ENCODE measurements at regions not wholly inside any gene's neighbourhood (a gene's known extent, or its start where the extent isn't known, plus 50 kb on each side); places are given as distances from the start of the nearest gene placed in this dataset.

DNA sequence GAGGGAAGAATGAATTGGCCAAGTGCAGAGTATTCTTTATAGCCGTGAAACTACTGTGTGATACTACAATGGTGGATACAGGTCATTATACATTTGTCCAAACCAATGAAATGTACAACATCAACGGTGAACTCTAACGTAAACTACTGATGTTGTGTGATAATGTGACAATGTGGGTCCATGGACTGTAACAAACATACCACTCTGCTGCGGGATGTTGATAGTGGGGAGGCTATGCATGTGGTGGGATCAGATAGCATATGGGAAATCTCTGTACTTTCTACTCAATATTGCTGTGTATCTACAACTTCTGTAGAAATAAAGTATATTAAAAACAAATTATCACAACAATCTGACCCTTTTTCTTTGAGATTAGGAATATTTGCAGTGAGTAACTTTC lies 101.1 kb downstream of the TEX13C start (continued):
- TF ChIP-seq, protein P1, sequence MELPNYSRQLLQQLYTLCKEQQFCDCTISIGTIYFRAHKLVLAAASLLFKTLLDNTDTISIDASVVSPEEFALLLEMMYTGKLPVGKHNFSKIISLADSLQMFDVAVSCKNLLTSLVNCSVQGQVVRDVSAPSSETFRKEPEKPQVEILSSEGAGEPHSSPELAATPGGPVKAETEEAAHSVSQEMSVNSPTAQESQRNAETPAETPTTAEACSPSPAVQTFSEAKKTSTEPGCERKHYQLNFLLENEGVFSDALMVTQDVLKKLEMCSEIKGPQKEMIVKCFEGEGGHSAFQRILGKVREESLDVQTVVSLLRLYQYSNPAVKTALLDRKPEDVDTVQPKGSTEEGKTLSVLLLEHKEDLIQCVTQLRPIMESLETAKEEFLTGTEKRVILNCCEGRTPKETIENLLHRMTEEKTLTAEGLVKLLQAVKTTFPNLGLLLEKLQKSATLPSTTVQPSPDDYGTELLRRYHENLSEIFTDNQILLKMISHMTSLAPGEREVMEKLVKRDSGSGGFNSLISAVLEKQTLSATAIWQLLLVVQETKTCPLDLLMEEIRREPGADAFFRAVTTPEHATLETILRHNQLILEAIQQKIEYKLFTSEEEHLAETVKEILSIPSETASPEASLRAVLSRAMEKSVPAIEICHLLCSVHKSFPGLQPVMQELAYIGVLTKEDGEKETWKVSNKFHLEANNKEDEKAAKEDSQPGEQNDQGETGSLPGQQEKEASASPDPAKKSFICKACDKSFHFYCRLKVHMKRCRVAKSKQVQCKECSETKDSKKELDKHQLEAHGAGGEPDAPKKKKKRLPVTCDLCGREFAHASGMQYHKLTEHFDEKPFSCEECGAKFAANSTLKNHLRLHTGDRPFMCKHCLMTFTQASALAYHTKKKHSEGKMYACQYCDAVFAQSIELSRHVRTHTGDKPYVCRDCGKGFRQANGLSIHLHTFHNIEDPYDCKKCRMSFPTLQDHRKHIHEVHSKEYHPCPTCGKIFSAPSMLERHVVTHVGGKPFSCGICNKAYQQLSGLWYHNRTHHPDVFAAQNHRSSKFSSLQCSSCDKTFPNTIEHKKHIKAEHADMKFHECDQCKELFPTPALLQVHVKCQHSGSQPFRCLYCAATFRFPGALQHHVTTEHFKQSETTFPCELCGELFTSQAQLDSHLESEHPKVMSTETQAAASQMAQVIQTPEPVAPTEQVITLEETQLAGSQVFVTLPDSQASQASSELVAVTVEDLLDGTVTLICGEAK (IDR thresholded peaks at IDR 0.05): no peak
- TF ChIP-seq, protein P1 (CRISPR knock-in tag; IDR thresholded peaks at IDR 0.05): no peak
- TF ChIP-seq, protein P2, sequence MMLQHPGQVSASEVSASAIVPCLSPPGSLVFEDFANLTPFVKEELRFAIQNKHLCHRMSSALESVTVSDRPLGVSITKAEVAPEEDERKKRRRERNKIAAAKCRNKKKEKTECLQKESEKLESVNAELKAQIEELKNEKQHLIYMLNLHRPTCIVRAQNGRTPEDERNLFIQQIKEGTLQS (IDR thresholded peaks at IDR 0.05): no peak
- TF ChIP-seq, protein P2 (CRISPR knock-in tag; conservative IDR thresholded peaks at IDR 0.05): no peak
